ENCODE measurements at regions not wholly inside any gene's neighbourhood (a gene's known extent, or its start where the extent isn't known, plus 50 kb on each side); places are given as distances from the start of the nearest gene placed in this dataset.

DNA sequence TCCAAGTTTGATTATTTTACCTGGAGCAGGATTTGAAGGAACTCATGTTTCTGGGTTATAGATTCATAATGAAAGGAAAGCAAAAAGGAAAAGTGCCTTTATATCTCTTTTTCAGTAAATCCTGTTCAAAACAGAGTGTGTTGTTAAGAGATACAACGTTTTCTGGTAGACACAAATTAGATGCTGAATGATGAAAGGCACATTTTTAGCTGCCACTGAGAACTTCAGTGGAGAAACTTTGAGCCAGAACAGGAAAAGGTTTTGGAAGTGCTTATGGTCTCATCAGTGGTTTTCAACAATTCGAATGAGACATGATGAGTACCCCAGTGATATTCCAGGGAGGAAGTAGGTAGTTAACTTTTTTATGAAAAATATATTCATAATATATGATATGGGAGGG, 338.0 kb upstream of the C1orf87 start:
- no peak for DNase-seq

DNA sequence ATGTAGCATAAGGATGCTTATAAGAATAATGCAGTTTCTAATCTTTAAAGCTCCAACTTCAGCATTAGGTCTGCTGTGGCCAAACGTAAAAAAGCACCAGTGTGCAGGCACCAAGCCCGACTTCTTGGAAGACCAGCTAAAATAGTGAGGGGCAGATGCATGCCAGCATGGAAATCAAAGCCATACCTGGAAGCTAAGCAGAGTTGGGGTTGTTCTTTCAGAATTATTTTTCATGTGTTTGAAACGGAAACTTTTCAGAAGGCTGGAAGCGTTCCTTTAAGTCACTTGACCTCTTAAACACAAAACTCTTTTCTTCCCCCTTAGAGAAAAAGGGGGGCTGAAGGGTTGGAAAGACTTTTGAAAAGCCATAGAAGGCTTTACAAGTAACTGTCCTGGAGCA, 329.2 kb upstream of the C1orf87 start:
- DNase-seq: no peak

DNA sequence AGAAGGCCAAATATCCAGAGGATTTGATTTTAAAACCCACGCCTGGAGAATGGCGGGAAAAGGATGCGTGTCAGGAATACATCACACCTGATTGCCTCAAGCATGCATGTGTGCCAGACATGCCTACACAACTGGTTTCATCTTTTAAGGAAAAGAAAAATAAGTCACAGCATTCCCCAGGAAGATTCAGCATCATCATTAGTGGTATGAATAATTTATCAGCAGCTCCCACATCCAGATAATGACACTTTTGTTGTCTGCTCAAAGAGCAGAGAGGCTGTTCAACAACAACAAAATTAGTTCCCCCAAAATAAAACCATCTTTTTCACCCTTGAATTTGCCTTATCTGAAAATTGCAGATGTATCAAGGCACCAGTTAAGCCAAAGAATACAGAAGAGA, 328.6 kb upstream of the C1orf87 start:
- no peak for DNase-seq

DNA sequence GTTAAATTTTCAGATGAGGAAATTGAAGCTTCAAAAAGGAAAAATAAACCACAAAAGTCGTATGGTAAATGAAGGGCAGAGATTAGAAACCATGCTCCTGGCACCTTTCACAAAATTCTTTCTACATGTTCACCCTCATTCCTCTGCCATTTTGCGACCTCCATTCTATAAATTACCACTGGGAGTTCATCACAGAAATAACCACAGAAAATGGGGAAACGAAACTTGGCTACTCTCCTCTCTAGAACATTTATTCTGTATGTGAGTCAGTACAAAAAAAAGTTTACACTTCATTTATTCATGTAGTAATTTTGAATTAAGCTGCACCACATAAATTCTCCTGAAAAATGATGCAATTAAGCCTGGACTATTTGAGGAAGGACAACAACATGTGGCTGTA, 320.9 kb upstream of the C1orf87 start:
- no peak for DNase-seq

DNA sequence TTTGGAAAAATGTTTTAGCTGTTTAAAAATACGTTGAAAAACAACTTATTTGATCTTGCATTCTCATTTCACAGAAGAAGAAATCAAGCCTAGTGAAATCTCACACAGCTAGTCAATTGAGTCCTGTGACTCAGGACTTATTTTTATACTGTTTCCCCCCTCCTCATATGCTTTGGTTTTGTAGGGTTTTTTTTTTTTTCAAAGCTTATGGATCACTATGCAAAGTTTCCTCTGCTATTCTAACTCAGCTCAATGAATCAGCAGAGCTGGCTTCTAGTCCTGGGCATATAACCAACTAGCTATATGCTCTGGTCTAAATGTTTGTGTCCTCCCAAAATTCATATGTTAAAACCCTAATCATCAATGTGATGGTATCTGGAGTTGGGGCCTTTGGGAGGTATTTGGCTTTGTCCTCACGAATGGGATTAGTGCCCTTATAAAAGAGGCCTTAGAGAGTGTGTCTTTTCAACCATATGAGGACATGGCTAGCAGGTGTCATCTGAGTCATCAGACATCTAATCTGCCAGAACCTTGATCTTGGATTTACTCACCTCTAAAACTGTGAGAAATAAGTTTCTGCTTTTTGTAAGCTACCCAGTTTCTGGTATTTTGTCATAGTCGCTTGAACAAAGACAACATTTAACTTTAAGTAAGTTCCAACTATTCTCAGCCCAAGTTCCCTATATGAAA, 317.2 kb upstream of the C1orf87 start:
- no peak for DNase-seq

DNA sequence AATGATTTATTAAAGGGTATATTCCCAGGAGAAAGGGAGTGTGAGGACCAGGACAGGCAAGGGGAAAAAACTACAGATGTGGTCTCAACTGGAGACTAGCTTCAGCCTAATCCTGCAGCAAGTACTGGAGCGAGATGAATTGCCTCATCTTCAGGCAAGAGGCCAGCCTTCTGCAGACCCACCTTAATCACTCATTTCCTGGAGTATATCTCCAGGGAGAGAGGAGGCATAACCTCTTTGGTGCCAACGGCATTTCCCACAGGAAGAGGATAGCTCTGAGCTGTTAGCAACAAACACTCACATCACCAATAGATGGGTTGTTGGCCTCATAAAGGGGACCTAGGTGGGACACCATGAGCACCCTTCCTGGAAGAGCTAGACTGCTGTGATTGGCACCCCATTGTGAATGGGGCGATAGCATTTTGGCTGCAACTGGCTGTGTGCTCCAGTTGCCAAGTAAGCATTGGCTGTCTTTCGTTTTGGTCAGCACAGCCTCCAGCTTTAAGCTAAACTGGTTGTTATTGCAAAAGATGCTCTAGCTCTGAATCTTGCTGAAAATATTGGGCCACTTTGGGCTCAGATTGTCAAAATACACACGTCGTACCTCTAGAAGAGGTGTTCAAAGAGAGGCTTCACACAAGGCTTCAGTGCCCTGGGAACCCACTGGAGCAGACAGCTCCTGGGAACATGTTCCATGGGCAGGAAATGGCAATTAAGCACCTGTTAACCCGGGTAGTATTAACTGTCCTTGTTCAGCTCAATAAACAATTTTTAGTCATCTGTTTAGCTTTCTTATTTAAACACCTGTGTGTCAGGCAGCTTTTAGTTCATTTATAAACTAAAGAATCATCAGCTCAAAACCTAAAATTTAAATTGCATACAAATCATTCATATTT, 314.8 kb upstream of the C1orf87 start:
- no peak for DNase-seq

DNA sequence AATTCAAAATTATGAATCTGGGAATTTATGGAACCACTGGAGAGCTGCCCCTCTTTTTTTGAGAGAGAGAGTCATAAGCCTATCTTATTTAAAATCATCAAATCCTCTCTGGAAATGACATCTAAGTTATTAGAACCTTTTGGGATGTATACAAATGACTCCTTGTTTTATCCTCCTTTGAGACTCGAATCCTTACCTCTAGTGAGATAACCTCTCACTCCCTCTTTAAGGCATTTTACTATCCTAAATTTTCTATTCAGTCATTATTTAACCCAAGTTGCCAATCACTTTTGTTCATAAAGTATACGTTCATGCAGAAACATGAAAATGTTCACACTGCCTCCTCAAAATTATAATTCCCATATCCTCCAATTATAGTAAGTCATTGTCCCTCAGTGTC, 313.6 kb upstream of the C1orf87 start:
- DNase-seq: no peak

DNA sequence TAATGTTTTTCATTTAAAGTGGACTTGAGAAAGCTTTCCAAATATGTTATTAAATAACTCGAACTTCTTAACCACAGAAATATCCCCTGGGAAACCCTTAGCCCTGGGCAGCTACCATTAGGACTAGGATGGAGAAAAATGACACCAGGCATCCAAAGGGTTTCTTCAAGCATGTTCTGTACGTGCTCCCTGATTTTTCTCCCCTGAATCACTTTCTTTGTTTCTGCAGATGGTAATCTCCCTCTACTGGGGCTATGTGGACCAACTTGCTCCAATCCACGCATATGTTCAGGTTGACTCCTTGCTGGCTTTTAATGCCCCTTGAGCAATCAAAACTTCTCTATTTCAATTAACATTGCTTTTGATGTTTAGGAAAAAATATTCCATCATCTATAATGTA, 312.7 kb upstream of the C1orf87 start:
- DNase-seq: no peak

DNA sequence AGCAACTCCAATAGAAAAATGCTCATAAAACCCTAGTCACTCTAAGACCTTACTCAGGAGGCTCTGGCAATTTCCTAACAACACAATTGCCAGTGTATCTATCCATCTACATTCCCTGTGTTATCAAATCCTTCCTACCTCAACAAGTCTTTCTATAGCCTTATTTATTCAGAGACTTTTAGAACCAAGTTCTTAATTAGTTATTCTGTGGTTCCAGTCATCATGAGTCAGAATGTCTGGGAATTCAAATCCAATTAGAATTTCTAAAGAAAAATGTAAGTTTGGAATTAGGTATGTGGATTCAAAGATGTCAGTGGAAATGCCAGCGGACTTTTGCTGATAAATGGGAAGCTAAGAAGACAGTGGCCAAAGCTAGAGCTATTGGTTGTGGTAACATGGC, 302.6 kb upstream of the C1orf87 start:
- DNase-seq: no peak

DNA sequence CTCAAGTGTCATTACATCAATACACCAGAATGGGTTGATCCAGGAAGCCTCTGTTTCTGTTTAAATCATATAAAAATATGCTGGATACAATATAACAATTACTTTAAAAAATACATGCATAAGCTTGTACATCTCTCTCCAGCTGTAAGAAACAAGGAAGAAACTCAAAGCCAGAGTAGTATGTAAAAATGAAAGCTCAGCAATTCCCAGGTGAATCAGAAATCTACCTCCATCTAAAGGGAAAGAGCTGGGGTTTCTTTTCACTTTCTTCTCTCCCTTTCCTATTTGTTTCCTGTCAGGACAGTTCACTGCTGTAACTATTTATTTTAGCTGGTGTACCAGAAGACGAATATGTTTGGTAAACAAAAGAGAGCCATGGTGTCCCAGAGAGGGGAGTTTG, 301.0 kb upstream of the C1orf87 start:
- DNase-seq: no peak

DNA sequence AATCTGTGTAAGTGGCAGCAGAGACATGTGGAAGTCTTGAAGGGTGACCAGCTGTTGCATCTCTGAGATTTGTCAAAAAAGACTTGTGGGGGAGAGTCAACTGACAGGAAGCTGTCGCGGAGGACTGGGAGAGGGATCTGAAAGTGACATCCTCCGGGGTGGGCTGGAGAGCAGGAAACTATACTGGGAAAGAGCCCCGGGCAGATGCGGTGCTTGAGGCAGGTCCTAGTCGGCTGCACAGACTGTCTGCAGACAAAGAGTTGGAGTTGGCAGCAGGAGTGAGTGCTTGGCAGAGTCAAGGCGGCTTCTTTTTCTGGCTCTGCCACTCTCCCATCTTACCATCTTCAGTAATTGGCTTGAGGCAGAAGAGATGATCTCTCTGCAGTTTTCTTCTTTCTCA, 294.0 kb upstream of the C1orf87 start:
- no peak for DNase-seq

DNA sequence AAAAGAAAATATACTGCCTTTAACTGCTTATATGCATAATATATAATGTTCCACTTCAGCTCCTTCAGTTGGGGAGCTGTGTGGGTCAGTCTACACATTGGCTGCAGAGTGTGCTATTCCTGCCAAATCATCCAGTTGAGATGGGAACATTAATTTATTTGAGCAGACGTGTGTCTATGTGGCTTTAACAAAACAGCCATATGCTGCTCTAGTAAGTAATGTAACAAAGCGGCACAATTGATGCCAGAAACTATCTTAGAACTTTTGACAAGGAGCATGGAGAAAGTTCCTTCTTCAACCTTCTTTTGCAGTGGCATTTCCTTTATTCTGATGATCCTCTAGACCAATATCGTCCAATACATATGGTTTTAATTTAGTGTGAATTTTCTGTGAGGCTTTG, 285.9 kb upstream of the C1orf87 start:
- DNase-seq: no peak

DNA sequence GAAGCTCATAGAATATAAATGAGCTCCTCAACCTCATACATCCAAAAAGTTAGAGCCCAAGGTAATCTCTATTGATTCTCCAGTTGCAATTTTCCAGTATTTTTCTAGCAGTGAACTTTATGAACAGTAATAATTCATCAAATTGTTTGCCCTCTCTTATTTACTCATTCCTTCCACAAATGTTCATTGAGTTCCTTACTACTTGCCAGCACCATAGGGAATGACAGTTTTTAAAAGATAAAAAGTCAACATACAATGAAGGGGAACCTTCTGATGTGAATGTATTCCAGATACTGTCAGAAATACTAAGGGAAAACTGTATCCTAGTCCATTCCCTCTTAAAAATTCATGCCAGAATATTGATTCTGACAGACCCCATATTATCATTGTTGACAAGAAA, 277.0 kb upstream of the C1orf87 start:
- no peak for DNase-seq

DNA sequence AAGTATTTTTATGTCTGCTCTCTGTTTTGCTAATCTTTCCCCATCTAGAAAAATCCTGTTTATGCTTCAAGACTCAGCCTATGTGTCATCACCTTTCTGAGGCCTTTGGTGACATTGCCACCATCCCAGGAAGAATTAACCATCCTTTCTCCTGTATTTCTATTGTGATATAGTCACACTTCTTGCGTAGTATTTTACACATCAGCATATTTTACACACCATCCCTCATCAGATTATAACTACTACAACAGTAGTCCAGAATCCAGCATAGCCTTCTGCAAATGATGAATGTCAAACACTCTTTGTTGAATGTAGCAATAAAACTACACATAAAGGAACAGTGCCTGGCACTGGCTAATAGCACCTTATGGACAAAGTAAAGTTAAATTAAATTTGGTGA, 275.3 kb upstream of the C1orf87 start:
- no peak for DNase-seq

DNA sequence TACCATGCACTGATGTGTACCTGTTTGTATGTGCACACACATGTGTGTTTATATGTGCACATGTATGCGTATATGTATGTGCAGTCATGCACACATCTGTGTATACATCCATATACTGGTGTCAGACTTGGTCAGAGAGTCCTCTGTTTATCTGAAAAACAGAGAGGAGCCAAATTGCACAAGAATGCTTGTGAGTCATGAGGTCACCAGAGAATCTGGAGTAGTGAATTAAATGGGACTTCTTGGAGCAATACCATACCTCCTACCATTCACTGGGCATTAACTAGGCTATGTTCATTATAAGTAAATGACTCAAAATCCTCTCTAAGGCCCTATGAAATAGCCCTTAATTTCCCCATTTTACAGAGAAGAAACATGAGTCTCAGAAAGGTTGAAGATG, 272.1 kb upstream of the C1orf87 start:
- no peak for DNase-seq

DNA sequence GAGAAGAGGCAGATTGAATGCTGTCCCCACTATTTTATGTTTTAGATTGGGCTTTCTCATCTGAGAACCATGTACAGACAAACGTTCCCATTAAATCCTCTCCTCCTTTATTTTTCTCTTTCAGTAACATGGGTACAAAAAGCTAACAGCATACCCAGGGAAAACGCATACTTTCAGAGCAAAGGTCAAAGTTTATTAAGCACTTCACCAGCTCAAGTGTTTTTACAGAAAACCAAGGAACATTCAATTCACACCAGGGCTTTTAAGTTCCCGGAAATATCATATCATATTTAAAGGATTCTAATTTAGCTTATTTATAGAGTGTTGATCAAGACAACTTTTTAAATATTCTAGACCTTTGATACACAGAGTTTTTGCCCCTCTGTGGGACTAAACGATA, 271.5 kb upstream of the C1orf87 start:
- DNase-seq: no peak

DNA sequence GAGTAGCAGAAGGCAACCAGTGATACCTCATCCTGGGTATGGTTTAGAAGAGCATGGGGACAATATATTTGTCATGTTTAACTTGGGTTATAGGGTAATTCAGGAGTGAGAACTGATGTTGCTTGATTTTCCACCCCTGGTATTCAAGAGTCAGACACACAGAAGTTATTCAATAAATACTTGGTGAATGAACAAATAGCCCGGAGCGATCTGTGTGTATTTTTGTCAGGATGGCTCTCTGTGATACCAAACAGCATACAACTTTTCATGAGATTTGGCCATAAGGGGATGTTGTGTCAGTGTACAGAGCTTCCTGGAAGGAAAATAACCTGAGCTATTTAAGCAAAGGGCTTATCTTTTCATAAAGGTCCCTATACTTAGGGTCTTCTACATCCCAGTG, 270.2 kb upstream of the C1orf87 start:
- DNase-seq: no peak

DNA sequence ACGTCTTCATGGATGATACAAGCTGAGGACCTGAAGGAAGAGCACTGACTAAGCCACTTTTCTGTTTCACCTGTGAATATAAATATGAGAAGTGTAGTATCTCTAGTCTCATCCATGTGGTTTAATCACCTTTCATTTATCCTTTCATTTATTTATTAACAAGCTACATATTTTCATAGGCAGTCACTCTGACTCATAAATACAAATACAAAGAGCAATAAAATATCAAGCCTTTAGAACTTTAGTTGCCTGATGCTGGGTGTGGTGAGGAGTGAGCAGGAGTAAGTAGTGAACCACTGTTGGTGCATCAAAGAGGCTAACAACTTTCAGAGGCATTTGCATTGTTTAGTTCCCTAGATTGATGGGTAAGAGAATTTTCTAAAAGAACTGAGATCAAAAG, 269.0 kb upstream of the C1orf87 start:
- no peak for DNase-seq

DNA sequence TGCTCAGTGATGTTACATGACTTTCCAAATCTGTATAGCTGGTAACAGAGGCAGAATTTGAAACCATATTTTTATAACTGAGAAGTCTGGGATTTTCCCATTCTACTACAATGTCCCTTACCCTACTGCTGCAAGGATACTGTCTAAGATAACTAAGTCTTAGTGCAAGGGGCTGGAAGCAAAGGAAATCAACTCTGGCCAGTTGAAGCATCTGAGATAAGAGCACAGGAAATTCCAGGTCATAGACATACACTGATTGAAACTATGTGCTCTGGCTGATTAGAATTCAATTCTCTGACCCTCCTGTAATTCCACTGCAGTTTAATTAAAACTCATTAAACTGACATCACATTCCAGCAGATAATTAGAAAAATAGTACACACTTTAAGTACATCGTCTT, 267.7 kb upstream of the C1orf87 start:
- DNase-seq: no peak

DNA sequence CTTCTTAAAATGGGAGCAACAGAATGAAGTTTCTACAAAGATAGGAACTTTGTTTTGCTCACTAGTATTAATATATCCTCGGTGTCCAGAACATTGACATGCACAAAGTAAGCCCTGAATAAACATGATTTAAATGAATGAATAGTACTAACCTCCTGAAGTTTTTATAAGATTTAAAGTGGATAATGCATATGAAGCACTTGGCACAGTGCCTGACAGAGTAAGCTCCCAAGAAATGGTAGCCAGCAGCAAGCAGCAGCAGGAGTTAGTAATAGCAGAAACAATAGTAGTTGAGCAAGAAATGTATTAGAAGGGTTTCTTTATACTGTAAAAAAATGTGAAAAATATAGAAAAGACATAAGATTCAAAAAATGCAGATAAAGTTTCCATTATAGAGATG, 258.1 kb upstream of the C1orf87 start:
- no peak for DNase-seq

DNA sequence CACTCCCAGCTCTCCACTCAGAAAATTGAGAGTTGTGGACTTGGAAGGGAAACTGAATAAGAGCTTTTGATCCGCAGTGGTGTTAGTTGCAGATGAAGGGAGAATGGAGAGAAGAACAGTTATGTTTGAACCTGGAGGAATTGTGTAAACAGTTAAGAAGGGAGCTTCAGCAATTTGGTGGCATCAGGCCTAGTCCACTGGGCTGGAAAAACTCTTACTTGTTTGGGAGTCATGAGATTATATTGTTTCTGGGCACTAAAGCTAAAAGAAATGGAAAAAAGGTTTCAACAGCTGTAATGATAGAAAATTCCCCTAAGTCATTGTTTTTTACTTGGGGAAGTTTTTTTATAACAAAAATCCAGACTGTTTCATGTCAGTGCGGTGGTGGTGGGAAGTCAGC, 256.1 kb upstream of the C1orf87 start:
- DNase-seq: no peak

DNA sequence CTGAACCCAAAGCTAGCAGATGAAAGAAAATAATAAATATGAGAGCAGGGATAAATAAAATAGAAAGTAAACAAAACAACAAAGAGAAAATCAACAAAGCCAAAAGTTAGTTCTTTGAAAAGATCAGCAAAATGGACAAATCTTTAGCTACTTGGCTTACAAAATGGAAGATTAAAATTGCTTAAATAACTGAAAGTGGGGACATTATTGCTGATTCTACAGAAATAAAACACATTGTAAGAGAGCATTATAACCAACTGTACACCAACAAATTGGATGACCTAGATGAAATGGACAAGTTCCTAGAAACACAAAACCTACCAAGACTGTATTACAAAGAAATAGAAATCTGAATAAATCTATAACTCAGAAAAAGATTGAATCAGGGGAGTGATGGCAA, 238.3 kb upstream of the C1orf87 start:
- DNase-seq: no peak

DNA sequence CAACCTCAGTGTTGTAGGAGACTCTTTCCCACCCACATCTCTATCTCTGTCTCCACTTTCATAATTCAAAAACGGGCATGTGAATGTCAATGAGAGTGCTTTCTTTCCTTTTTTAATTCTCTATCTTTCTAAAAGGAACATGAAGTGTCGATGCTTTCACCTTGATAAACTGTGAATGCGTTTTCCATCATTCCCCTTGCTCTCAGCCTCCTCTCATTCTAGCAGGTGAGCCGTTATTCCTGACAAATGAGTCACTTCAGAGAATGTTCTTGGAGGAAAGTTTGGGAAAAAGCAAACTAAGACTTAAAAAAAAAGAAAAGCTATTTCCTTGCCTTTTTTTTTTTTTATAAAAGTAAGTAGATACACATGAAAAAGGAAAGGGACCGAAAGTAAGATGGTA, 226.0 kb upstream of the C1orf87 start:
- no peak for DNase-seq

DNA sequence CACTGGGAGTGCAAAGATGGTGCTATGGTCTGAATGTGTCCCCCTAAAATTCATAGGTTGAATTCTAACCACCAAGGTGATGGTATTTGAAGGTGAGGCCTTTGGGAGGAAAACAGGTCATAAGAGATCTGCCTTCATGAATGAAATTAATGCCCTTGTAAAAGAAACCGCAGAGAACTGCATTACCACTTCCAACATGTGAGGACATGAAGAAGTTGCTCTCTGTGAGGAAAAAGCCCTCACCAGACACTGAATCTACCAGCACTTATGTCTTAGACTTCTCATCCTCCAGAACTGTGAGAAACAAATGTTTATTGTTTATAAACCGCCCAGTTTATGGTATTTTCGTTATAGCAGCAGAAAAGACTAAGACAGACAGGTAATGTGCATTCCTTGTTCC, 224.7 kb upstream of the C1orf87 start:
- no peak for DNase-seq

DNA sequence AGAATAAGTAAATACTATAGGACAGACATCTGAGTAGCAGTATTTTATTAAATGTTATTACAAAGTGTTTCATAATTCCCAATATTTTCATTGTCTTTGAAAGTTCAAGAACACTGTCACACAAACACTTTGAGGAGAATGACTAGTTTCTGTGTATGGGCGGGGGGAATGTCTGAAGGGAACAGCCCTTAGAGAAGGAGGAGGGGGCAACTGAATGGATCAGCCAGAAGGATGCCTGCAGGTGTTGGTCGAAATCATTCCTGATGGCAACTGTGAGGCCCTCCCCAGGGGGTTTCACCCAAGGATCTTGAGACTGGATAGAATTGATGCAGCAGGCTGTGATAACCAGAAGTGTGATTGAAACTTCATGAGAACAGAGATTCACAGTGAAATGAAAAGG, 223.2 kb upstream of the C1orf87 start:
- no peak for DNase-seq

Measured in SHP77 treated with DMSO at 0.1 percent for 48 hours (cell line).